RWPE2 (cell line): ENCODE measurements at regions not wholly inside any gene's neighbourhood (a gene's known extent, or its start where the extent isn't known, plus 50 kb on each side); places are given as distances from the start of the nearest gene placed in this dataset.

Experiments
- ATAC-seq: fragments of 200-7000 bp; cut with Tn5 transposase; 3 replicates; pipeline ENCODE4 v1.9.1; 2021; ENCODE audit warnings: low read depth
- DNase-seq: peaks from one replicate; pipeline ENCODE4 v3.0.0-alpha.2; 2020; ENCODE audit warnings: low spot score
- H3K27ac ChIP-seq: fragments of 450-650 bp; 2 replicates; pipeline ENCODE4 v1.5.1; 2017; ENCODE audit warnings: mild to moderate bottlenecking; ENCODE audit not compliant: poor library complexity, severe bottlenecking
- H3K27me3 ChIP-seq: fragments of 250-450 bp; sonication (Bioruptor Pico); 2 replicates; pipeline ENCODE4 v1.5.1; 2021; ENCODE audit warnings: mild to moderate bottlenecking, moderate library complexity; ENCODE audit not compliant: insufficient read depth, poor library complexity, severe bottlenecking
- H3K36me3 ChIP-seq: fragments of 250-450 bp; sonication (Bioruptor Pico); 2 replicates; pipeline ENCODE4 v1.5.1; 2020; ENCODE audit warnings: low read depth, mild to moderate bottlenecking, moderate library complexity
- H3K4me1 ChIP-seq: fragments of 250-450 bp; sonication (Bioruptor Pico); 2 replicates; pipeline ENCODE4 v1.5.1; 2021; ENCODE audit warnings: mild to moderate bottlenecking, moderate library complexity; ENCODE audit not compliant: insufficient read depth, poor library complexity, severe bottlenecking
- H3K4me3 ChIP-seq: fragments of 250-450 bp; sonication (Bioruptor Pico); 2 replicates; pipeline ENCODE4 v1.5.1; 2021; ENCODE audit warnings: mild to moderate bottlenecking, moderate library complexity; ENCODE audit not compliant: severe bottlenecking
- H3K9me3 ChIP-seq: fragments of 250-450 bp; sonication (Bioruptor Pico); 2 replicates; pipeline ENCODE4 v1.5.1; 2021; ENCODE audit warnings: mild to moderate bottlenecking, moderate library complexity; ENCODE audit not compliant: severe bottlenecking
- TF ChIP-seq, protein P1 (sequence below): fragments of 450-650 bp; IDR thresholded peaks from one replicate; pipeline ENCODE4 v1.5.1; 2017; ENCODE audit warnings: mild to moderate bottlenecking, moderate library complexity; ENCODE audit not compliant: poor library complexity, severe bottlenecking

DNA sequence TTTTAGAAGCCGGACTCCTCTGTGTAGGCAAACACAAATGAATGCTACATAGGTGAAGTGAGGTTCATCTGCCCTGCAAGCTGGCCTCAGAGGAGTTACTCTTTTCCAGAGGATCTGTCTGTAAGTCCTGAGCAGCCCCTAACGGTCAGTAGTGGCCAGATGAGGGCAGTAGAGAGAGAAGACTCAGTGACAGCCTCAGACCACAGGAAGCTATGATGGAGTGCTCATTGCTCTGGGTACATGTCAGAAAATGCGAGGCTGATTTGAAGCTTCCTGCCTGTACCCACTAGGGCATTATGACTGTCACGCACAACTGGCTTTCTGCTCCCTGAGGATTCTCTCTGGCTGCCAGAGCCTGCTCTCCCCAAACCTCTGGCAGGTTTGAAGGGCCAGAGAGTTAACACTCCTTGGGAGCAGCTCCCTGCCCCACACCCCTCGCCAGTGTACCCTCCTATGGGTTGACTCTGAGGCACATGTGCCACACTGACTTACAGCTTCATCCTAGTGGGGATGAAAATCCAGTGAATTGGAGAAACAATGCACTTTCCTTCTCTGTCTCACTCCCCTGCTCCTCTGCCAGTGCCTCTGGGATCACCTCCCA, 141.5 kb downstream of the GABRG2 start:
- ATAC-seq (peak; percentile 88), DNase-seq (no peak)

GRCh38 chr5:162214551-162214950, 147.0 kb downstream of the GABRG2 start:
- Histone ChIP-seq H3K27me3 (no peaks in the 10 kb centered on the region), H3K36me3 (no peaks in the 10 kb centered on the region), H3K4me3 (no peak overlapping the region), H3K4me1 (no peaks in the 10 kb centered on the region), H3K27ac (no peak overlapping the region), H3K9me3 (no peaks in the 10 kb centered on the region)
- DNase-seq, result no peak
- TF ChIP-seq, protein P1, sequence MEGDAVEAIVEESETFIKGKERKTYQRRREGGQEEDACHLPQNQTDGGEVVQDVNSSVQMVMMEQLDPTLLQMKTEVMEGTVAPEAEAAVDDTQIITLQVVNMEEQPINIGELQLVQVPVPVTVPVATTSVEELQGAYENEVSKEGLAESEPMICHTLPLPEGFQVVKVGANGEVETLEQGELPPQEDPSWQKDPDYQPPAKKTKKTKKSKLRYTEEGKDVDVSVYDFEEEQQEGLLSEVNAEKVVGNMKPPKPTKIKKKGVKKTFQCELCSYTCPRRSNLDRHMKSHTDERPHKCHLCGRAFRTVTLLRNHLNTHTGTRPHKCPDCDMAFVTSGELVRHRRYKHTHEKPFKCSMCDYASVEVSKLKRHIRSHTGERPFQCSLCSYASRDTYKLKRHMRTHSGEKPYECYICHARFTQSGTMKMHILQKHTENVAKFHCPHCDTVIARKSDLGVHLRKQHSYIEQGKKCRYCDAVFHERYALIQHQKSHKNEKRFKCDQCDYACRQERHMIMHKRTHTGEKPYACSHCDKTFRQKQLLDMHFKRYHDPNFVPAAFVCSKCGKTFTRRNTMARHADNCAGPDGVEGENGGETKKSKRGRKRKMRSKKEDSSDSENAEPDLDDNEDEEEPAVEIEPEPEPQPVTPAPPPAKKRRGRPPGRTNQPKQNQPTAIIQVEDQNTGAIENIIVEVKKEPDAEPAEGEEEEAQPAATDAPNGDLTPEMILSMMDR, result no peak
- ATAC-seq, result no peak

More for the DNA sequence above, 141.5 kb downstream of the GABRG2 start:
- Histone ChIP-seq H3K36me3 (no peaks in the 10 kb centered on the region), H3K9me3 (no peaks in the 10 kb centered on the region), H3K4me3 (no peak overlapping the region), H3K27me3 (no peaks in the 10 kb centered on the region), H3K4me1 (no peaks in the 10 kb centered on the region), H3K27ac (no peak overlapping the region)
- TF ChIP-seq, protein P1, result peak; percentile 47

GRCh38 chr5:162217037-162217436, 149.5 kb downstream of the GABRG2 start:
- Histone ChIP-seq H3K4me1 (no peaks in the 10 kb centered on the region), H3K9me3 (peaks cover 2% of the 10 kb centered on the region), H3K27me3 (no peaks in the 10 kb centered on the region), H3K27ac (no peak overlapping the region), H3K4me3 (no peak overlapping the region), H3K36me3 (no peaks in the 10 kb centered on the region)
- TF ChIP-seq, protein P1, result no peak
- no peak for DNase-seq
- no peak for ATAC-seq

GRCh38 chr5:162221910-162222309, 154.3 kb downstream of the GABRG2 start:
- no peak for ATAC-seq

DNA sequence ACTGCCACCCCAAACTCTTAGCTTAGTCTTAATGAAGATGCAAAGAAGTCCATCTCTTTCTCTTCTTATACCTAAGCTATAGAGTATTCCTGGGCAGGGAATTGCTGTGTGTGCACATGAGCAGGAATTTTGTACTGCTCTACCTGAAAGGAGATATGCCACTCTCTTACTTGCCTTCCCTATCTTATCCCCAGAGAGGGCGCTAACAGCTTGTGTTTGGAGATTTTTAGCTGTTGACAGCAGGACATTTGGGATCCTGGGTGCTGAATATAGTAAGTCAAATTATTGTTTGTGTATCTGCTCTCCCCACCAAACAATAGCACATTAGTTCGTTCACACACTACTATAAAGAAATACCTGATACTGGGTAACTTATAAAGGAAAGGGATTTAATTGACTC, 159.5 kb downstream of the GABRG2 start:
- Histone ChIP-seq H3K27ac (no peak overlapping the region), H3K4me1 (no peaks in the 10 kb centered on the region), H3K9me3 (peaks cover 6% of the 10 kb centered on the region), H3K27me3 (no peaks in the 10 kb centered on the region), H3K36me3 (no peaks in the 10 kb centered on the region), H3K4me3 (no peak overlapping the region)
- DNase-seq (no peak), ATAC-seq (no peak)
- TF ChIP-seq, protein P1, result no peak

More at GRCh38 chr5:162221910-162222309, 154.3 kb downstream of the GABRG2 start:
- DNase-seq, result no peak
- Histone ChIP-seq H3K36me3 (no peaks in the 10 kb centered on the region), H3K4me3 (no peak overlapping the region), H3K27ac (no peak overlapping the region), H3K4me1 (no peaks in the 10 kb centered on the region), H3K9me3 (peaks cover 4% of the 10 kb centered on the region), H3K27me3 (no peaks in the 10 kb centered on the region)
- TF ChIP-seq, protein P1, result no peak
